Liver (tissue), 8 donors: ENCODE measurements at regions not wholly inside any gene's neighbourhood (a gene's known extent, or its start where the extent isn't known, plus 50 kb on each side); places are given as distances from the start of the nearest gene placed in this dataset.

Source experiments
- DNase-seq: peaks from one replicate; pipeline ENCODE4 v3.0.0-alpha.2; 2017; ENCODE audit warnings: low spot score
- H3K27ac ChIP-seq, 2 donors: one replicate each; pipeline ENCODE4 v1.7.0; 2013; ENCODE audit warnings: inconsistent platforms in 2 of 2, low read length in 2 of 2, control low read depth in 1 of 2, low read depth in 1 of 2, mild to moderate bottlenecking in 1 of 2
- H3K27me3 ChIP-seq, 4 donors: one replicate each; pipeline versions ENCODE4 v1.6.1 to v1.7.0; 2013; ENCODE audit warnings: low read length in 3 of 4, inconsistent platforms in 1 of 4, mild to moderate bottlenecking in 1 of 4, moderate library complexity in 1 of 4; ENCODE audit not compliant: control insufficient read depth in 4 of 4, insufficient read depth in 4 of 4
- H3K36me3 ChIP-seq, 4 donors: one replicate each; pipeline versions ENCODE4 v1.6.1 to v1.7.0; 2013; ENCODE audit warnings: low read length in 3 of 4, mild to moderate bottlenecking in 3 of 4, low read depth in 1 of 4, moderate library complexity in 1 of 4; ENCODE audit not compliant: control insufficient read depth in 4 of 4, insufficient read depth in 3 of 4
- H3K4me1 ChIP-seq, 4 donors: one replicate each; pipeline versions ENCODE4 v1.6.1 to v1.7.0; 2013; ENCODE audit warnings: low read length in 3 of 4, mild to moderate bottlenecking in 3 of 4, moderate library complexity in 1 of 4; ENCODE audit not compliant: control insufficient read depth in 4 of 4, insufficient read depth in 4 of 4
- H3K4me3 ChIP-seq, 3 donors: one replicate each; pipeline versions ENCODE4 v1.6.1 to v1.7.0; 2013; ENCODE audit warnings: low read length in 3 of 3, control low read depth in 1 of 3, low read depth in 1 of 3, mild to moderate bottlenecking in 1 of 3
- H3K9ac ChIP-seq, 2 donors: one replicate each; pipeline ENCODE4 v1.7.0; 2013; ENCODE audit warnings: low read length in 2 of 2, mild to moderate bottlenecking in 2 of 2, moderate library complexity in 2 of 2, control low read depth in 1 of 2, low read depth in 1 of 2
- H3K9me3 ChIP-seq, 4 donors: one replicate each; pipeline versions ENCODE4 v1.6.1 to v1.7.0; 2013; ENCODE audit warnings: low read length in 3 of 4; ENCODE audit not compliant: control insufficient read depth in 4 of 4
- ATF3 ChIP-seq: IDR thresholded peaks from 2 replicates; pipeline ENCODE4 v1.6.1; 2016; ENCODE audit warnings: antibody characterized with exemption
- CTCF ChIP-seq: fragments of 150-350 bp; IDR thresholded peaks from 2 replicates; pipeline ENCODE4 v1.5.1; 2017; ENCODE audit warnings: improper control_type of control experiment, low read depth, low read length; ENCODE audit not compliant: missing input control
- EGR1 ChIP-seq, 2 donors: IDR thresholded peaks; 2 replicates each; pipeline ENCODE4 v1.6.1; 2016 to 2018; ENCODE audit warnings: antibody characterized with exemption in 2 of 2, low read depth in 2 of 2
- FOXA1 ChIP-seq: IDR thresholded peaks from 2 replicates; pipeline ENCODE4 v1.6.1; 2016; ENCODE audit warnings: antibody characterized with exemption
- GABPA ChIP-seq, 2 donors: IDR thresholded peaks in 1 of 2; conservative IDR thresholded peaks in 1 of 2; 2 replicates each; pipeline ENCODE4 v1.6.1; 2016; ENCODE audit warnings: antibody characterized with exemption in 2 of 2, mild to moderate bottlenecking in 1 of 2, moderate library complexity in 1 of 2
- HNF4G ChIP-seq: IDR thresholded peaks from 2 replicates; pipeline ENCODE4 v1.6.1; 2016; ENCODE audit warnings: antibody characterized with exemption
- JUND ChIP-seq, 2 donors: IDR thresholded peaks; 2 replicates each; pipeline ENCODE4 v1.6.1; 2016; ENCODE audit warnings: antibody characterized with exemption in 2 of 2
- MAX ChIP-seq: IDR thresholded peaks from 2 replicates; pipeline ENCODE4 v1.6.1; 2016; ENCODE audit warnings: antibody characterized with exemption
- NR2F2 ChIP-seq: IDR thresholded peaks from 2 replicates; pipeline ENCODE4 v1.6.1; 2016; ENCODE audit warnings: antibody characterized with exemption
- RAD21 ChIP-seq, 2 donors: IDR thresholded peaks; 2 replicates each; pipeline ENCODE4 v1.6.1; 2016; ENCODE audit warnings: antibody characterized with exemption in 2 of 2, mild to moderate bottlenecking in 2 of 2
- REST ChIP-seq: IDR thresholded peaks from 2 replicates; pipeline ENCODE4 v1.6.1; 2016; ENCODE audit warnings: antibody characterized with exemption, mild to moderate bottlenecking
- SP1 ChIP-seq: IDR thresholded peaks from 2 replicates; pipeline ENCODE4 v1.6.1; 2018; ENCODE audit warnings: antibody characterized with exemption, mild to moderate bottlenecking
- TAF1 ChIP-seq: conservative IDR thresholded peaks from 2 replicates; pipeline ENCODE4 v1.6.1; 2016; ENCODE audit warnings: antibody characterized with exemption, mild to moderate bottlenecking
- YY1 ChIP-seq: IDR thresholded peaks from 2 replicates; pipeline ENCODE4 v1.6.1; 2016; ENCODE audit warnings: antibody characterized with exemption, mild to moderate bottlenecking
- ZBTB33 ChIP-seq: IDR thresholded peaks from 2 replicates; pipeline ENCODE4 v1.6.1; 2016; ENCODE audit warnings: antibody characterized with exemption
- WGBS: extraction: QIAGEN DNeasy Blood & Tissue Kit; methylation state at CpG from one replicate; pipeline ENCODE4 v1.1.7; 2013; 5-methylcytosine and 5-hydroxymethylcytosine counted together
- donor health status: healthy.
- donor health status: healthy.
- donor health status: healthy.
- donor health status: healthy.
- donor health status: healthy.

GRCh38 chr1:199706826-199707606 lies 320.5 kb upstream of the NR5A2 start (continued):
- TF ChIP-seq CTCF (no peak), SP1 (no peak)

- H3K27me3 ChIP-seq: no peaks in the 10 kb centered on the region
- 77% methylated on average over 2 of the region's 2 CpGs for WGBS
Measured at GRCh38 chr1:199710974-199711373, 316.5 kb upstream of the NR5A2 start.

More at GRCh38 chr1:199710974-199711373, 316.5 kb upstream of the NR5A2 start:
- Histone ChIP-seq H3K4me3 (no peak overlapping the region), H3K4me1 (no peaks in the 10 kb centered on the region), H3K27ac (no peak overlapping the region), H3K9me3 (peaks cover 0 to 8% (median 2%) of the 10 kb centered on the region in 4 donors), H3K36me3 (no peaks in the 10 kb centered on the region), H3K9ac (no peak overlapping the region)
- TF ChIP-seq SP1 (no peak), MAX (no peak), EGR1 (IDR thresholded peaks at IDR 0.05; ENCODE audit: low read depth in 2 of 2) (no peak), FOXA1 (no peak), RAD21 (IDR thresholded peaks at IDR 0.05) (no peak), NR2F2 (no peak), ATF3 (no peak), TAF1 (no peak), CTCF (no peak), ZBTB33 (no peak), HNF4G (no peak), JUND (IDR thresholded peaks at IDR 0.05) (no peak), REST (no peak), GABPA (IDR thresholded peaks at IDR 0.05 in 1 of 2, conservative IDR thresholded peaks at IDR 0.05 in 1 of 2) (no peak), YY1 (no peak)
- DNase-seq: no peak
